Mucosa of stomach (tissue), 1 donor: ENCODE measurements at regions not wholly inside any gene's neighbourhood (a gene's known extent, or its start where the extent isn't known, plus 50 kb on each side); places are given as distances from the start of the nearest gene placed in this dataset.
"Not testable (repeated sequence)": the region's sequence is repeated elsewhere in the genome, so short reads cannot be mapped to it uniquely, and the experiment has no call there.

Experiments
- H3K27me3 ChIP-seq: one replicate; pipeline ENCODE4 v1.7.0; 2013; ENCODE audit warnings: mild to moderate bottlenecking, low read length; ENCODE audit not compliant: control insufficient read depth, insufficient read depth
- H3K36me3 ChIP-seq: one replicate; pipeline ENCODE4 v1.7.0; 2013; ENCODE audit warnings: low read length; ENCODE audit not compliant: control insufficient read depth, insufficient read depth
- H3K4me1 ChIP-seq: one replicate; pipeline ENCODE4 v1.7.0; 2013; ENCODE audit warnings: mild to moderate bottlenecking, low read length; ENCODE audit not compliant: control insufficient read depth, insufficient read depth
- H3K4me3 ChIP-seq: one replicate; pipeline ENCODE4 v1.7.0; 2013; ENCODE audit warnings: low read length
- H3K9ac ChIP-seq: one replicate; pipeline ENCODE4 v1.7.0; 2013; ENCODE audit warnings: mild to moderate bottlenecking, low read length, moderate library complexity
- H3K9me3 ChIP-seq: one replicate; pipeline ENCODE4 v1.7.0; 2013; ENCODE audit warnings: mild to moderate bottlenecking, low read length, moderate library complexity; ENCODE audit not compliant: control insufficient read depth
- donor health status: Pancreatic carcinoma.

DNA sequence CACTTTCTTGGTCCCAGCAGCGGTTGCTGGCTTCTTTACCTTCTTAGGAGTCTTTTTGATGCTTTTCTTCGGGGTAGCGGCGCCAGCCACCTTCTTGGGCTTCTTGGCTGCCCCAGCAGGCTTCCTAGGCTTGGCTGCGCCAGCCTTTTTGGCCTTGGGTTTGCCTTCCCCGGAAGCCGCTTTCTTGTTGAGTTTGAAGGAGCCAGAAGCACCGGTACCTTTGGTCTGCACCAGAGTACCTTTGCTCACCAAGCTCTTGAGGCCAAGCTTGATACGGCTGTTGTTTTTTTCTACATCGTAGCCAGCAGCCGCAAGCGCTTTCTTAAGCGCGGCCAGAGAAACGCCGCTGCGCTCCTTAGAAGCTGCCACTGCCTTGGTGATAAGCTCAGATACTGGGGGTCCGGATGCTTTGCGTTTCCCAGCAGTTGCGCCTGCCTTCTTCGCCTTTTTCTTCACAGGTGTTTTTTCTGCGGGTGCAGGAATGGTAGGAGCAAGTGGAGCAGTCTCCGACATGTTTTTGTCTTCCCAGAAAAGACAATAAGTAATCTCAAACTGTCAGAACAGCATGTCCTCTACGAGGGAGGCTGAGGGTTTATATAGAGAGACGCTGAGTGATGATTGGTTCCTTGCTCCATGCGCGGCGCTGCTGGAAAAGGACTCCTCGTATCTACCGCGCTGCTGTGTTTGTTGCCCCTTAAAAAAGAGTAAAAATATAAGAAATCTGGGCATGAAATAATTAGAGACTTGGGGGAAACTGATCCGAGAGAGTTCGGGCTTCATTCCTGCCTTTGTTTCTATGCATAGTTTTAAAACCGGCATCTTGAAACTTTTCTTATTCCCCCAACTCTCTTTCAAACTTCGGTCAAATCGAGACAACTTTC, 130.3 kb upstream of the BTN3A2 start:
- peaks cover 12% of the 10 kb centered on the region for H3K4me1 ChIP-seq
- peak overlapping the region; percentile 87 for H3K9ac ChIP-seq
- no peaks in the 10 kb centered on the region for H3K36me3 ChIP-seq
- peaks cover 14% of the 10 kb centered on the region for H3K27me3 ChIP-seq
- H3K9me3 ChIP-seq: no peaks in the 10 kb centered on the region
- peak overlapping the region; percentile 73 for H3K4me3 ChIP-seq

DNA sequence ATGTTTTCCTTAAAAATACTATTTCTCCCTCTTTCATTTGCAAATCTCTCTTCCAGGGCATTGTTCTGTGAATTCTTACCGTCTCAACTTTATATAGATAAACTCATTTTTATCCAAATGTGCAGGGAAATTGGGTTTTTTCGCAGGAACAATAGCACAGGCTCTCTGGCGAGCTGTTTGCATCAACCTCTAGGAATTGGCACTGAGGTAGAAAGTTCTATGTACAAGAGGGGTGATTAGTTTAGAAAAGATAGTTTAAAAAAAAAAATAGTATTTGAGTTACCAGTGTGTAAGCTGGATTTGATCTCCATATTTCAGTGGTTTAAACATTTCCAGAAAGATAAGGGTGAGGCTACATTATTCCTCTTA, 129.7 kb upstream of the BTN3A2 start:
- peak overlapping the region; percentile 87 for H3K9ac ChIP-seq
- H3K4me3 ChIP-seq: peak overlapping the region; percentile 73
- no peaks in the 10 kb centered on the region for H3K36me3 ChIP-seq
- H3K27me3 ChIP-seq: peaks cover 14% of the 10 kb centered on the region
- no peaks in the 10 kb centered on the region for H3K9me3 ChIP-seq
- peaks cover 12% of the 10 kb centered on the region for H3K4me1 ChIP-seq

DNA sequence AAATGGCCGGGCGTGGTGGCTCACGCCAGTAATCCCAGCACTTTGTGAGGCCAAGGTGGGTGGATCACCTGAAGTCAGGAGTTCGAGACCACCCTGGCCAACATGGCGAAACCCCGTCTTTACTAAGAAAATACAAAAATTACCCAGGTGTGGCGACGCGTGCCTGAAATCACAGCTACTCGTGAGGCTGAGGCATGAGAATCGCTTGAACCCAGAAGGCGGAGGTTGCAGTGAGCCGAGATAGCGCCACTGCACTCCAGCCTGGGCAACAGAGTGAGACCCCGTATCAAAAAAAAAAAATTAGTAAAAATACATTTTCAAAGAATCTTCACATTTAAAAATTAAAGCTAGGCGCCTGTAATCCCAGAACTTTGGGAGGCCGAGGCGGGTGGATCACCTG, 125.6 kb upstream of the BTN3A2 start:
- H3K9me3 ChIP-seq, H3K9ac ChIP-seq, H3K36me3 ChIP-seq, H3K27me3 ChIP-seq, H3K4me3 ChIP-seq: not testable (repeated sequence)
- peaks cover 18% of the 10 kb centered on the region for H3K4me1 ChIP-seq

DNA sequence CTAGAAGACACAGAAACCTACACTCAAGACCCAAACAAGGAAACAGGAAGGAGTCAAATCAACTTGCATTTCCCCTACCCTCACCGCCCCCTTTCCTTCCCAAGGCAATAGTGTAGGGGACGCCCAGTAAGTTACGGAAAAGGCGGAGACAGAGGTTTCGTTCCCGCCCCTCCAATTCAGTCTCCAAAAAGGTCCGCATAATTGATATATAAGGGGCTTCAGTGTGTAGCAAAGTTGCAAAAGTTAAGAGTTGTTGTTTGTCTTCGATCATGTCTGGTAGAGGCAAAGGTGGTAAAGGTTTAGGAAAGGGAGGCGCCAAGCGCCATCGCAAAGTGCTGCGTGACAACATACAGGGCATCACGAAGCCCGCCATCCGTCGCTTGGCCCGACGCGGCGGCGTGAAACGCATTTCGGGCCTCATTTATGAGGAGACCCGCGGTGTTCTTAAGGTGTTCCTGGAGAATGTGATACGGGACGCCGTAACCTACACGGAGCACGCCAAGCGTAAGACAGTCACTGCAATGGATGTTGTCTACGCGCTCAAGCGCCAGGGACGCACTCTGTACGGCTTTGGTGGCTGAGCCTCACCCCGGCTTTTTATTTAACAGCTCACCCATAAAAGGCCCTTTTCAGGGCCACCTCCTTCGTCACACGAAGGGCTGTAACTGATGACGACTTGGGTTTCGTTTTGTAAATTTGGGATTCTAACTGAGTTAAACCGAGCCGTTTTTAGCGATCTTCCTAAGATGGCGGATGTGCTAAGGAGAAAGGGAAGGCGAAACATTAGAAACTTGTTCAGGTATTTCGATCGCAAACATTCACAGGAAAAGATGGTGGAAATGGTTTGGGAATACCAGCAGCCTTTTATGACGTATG, 124.6 kb upstream of the BTN3A2 start:
- H3K4me3 ChIP-seq: peak overlapping the region; percentile 21
- no peaks in the 10 kb centered on the region for H3K9me3 ChIP-seq
- no peaks in the 10 kb centered on the region for H3K27me3 ChIP-seq
- H3K9ac ChIP-seq: peak overlapping the region; percentile 73
- no peaks in the 10 kb centered on the region for H3K36me3 ChIP-seq
- peaks cover 17% of the 10 kb centered on the region for H3K4me1 ChIP-seq

DNA sequence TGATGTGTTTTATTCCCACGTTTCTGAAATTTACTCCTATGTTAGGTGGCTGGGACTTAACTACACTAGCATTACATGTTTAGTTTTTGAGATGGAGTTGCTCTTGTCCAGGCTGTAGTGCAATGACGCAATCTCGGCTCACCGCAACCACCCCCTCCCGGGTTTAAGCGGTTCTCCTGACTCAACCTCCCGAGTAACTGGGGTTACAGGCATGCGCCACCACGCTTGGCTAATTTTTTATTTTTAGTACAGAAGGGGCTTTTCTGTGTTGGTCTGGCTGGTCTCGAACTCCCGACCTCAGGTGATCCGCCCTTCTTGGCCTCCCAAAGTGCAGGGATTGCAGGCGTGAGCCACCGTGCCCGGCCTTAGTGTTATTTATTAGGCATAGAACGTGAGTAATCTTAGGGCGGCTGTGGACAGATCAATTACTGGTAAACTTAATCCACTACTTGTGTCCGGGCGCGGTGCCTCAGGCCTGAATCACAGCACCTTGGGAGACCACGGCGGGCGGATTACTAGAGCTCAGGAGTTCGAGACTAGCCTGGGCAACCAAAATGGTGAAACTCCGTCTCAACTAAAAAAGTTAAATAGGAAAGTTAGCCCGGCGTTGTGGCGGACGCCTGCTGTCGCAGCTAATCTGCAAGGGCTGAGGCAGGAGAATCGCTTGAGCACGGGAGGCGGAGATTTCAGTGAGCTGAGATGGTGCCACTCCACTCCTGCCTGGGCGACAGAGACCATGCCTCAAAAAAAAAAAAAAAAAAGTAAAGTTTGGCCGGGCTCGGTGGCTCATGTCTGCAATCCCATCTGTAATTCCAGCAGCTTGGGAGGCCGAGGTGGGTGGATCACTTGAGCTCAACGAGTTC, 123.7 kb upstream of the BTN3A2 start:
- Histone ChIP-seq H3K4me3 (peak overlapping the region; percentile 21), H3K36me3 (no peaks in the 10 kb centered on the region), H3K27me3 (no peaks in the 10 kb centered on the region), H3K4me1 (peaks cover 17% of the 10 kb centered on the region), H3K9me3 (no peaks in the 10 kb centered on the region), H3K9ac (peak overlapping the region; percentile 73)

DNA sequence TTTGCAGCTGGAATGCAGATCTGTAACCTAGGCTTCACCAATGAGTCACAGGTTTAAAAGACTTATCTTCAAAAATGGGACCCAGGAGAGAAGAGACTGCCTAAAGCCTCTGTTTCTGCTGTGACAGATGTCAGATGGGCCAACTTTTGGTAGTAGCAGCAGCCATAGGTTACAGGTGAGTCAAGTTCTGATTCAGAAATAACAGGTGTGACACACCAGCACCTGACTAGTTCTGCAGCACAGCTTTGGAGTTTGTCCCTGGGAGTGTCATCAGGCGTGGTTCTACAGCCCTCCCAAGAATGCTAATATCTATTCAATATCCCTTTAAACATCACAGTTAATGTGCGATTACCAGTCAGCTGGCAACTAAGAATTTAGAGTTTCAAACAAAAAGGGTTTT, 121.9 kb upstream of the BTN3A2 start:
- no peak overlapping the region for H3K9ac ChIP-seq
- H3K36me3 ChIP-seq: no peaks in the 10 kb centered on the region
- peaks cover 17% of the 10 kb centered on the region for H3K4me1 ChIP-seq
- no peak overlapping the region for H3K4me3 ChIP-seq
- H3K9me3 ChIP-seq: no peaks in the 10 kb centered on the region
- no peaks in the 10 kb centered on the region for H3K27me3 ChIP-seq

DNA sequence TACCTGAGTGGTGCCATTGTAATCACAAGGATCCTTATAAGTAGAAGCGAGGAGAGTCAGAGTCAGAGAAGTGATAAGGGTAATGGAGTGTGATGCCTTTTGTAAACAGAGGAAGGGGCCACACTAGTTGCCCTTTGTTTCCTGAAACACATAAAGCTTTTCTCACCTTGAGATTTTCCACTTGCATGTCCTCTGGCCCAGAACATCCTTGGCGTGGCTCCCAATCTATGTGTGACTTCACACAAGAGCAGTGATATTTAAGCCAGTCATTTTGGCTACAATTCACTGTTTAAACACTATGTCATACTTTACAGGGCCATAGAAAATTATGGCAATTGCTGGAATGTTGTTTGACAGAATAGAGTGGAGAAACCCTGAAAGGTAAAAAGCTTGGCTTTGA, 121.2 kb upstream of the BTN3A2 start:
- Histone ChIP-seq H3K4me3 (no peak overlapping the region), H3K27me3 (no peaks in the 10 kb centered on the region), H3K36me3 (no peaks in the 10 kb centered on the region), H3K9ac (no peak overlapping the region), H3K4me1 (peaks cover 17% of the 10 kb centered on the region), H3K9me3 (no peaks in the 10 kb centered on the region)

DNA sequence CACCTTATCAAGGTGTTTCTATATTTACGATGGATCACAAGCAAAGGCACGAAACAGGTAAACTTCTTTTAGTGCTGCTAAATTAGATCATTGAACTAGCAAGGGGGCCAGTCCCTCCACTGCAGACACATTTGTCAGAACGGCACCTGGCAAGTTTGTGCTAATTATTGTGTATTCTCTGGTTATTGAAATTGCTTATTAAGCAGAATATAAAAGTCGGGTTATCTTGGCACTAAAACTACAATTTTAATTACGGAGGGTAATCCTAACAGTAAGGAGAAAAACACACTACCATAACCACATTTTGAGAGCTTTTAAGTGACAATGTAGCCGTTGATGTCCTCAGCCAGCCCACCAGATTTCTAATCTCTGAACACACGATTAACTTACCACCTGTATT, 118.9 kb upstream of the BTN3A2 start:
- no peak overlapping the region for H3K9ac ChIP-seq
- H3K27me3 ChIP-seq: no peaks in the 10 kb centered on the region

DNA sequence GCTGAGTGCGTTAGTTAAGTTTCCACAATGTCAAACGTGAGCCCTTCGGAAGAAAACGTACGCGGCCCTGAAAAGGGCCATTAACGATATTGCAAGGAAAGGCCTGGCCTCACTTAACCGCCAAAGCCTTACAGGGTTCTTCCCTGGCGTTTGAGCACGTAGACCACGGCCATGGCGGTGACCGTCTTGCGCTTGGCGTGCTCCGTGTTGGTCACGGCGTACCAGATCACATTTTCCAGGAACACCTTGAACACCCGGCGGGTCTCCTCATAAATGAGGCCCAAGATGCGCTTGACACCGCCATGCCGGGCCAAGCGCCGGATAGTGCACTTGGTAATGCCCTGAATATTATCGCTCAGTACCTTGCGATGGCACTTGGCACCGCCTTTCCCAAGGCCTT, 118.4 kb upstream of the BTN3A2 start:
- no peaks in the 10 kb centered on the region for H3K36me3 ChIP-seq
- no peaks in the 10 kb centered on the region for H3K9me3 ChIP-seq
- H3K4me1 ChIP-seq: peaks cover 11% of the 10 kb centered on the region
- no peak overlapping the region for H3K9ac ChIP-seq
- peaks cover 4% of the 10 kb centered on the region for H3K27me3 ChIP-seq
- no peak overlapping the region for H3K4me3 ChIP-seq

More for the DNA sequence above, 118.9 kb upstream of the BTN3A2 start:
- Histone ChIP-seq H3K36me3 (no peaks in the 10 kb centered on the region), H3K4me1 (peaks cover 15% of the 10 kb centered on the region), H3K4me3 (no peak overlapping the region), H3K9me3 (no peaks in the 10 kb centered on the region)

DNA sequence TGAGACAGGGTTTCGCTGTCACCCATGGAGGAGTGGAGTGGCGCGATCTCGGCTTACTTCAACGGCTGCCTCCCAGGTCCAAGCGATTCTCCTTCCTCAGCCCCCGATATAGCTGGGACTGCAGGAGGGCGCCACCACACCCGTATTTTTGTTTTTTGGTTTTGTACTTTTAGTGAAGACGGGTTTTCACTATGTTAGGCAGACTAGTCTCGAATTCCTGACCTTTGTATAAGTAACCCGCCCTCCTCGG, 115.4 kb upstream of the BTN3A2 start:
- peak overlapping the region; percentile 78 for H3K9ac ChIP-seq
- H3K4me3 ChIP-seq: peak overlapping the region; percentile 67

DNA sequence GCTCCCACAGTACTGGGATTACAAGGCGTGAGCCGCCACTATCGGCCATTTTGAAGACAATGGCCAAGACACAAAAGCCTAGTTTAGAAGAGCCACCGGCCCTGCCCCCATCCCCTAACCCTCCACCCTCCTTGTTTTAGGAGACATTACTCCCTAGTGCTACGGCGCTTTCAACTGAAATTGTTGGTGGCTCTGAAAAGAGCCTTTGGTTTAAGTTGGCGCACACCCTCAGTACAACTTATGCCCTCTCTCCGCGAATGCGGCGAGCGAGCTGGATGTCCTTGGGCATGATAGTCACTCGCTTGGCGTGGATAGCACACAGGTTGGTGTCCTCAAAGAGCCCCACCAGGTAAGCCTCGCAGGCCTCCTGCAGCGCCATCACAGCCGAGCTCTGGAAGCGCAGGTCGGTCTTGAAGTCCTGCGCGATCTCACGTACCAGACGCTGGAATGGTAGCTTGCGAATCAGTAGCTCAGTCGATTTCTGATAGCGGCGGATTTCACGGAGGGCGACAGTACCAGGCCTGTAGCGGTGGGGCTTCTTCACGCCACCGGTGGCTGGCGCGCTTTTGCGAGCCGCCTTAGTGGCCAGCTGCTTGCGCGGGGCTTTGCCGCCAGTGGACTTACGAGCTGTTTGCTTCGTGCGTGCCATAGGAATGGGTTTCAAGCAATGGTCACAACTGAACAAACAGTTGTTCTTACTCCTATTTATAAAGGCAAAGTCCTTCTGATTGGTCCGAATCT, 114.9 kb upstream of the BTN3A2 start:
- Histone ChIP-seq H3K27me3 (peaks cover 7% of the 10 kb centered on the region), H3K9ac (peak overlapping the region; percentile 78), H3K4me1 (no peaks in the 10 kb centered on the region), H3K4me3 (peak overlapping the region; percentile 67), H3K36me3 (no peaks in the 10 kb centered on the region), H3K9me3 (no peaks in the 10 kb centered on the region)

More for the DNA sequence above, 115.4 kb upstream of the BTN3A2 start:
- H3K9me3 ChIP-seq: no peaks in the 10 kb centered on the region
- peaks cover 7% of the 10 kb centered on the region for H3K27me3 ChIP-seq
- H3K36me3 ChIP-seq: no peaks in the 10 kb centered on the region
- H3K4me1 ChIP-seq: no peaks in the 10 kb centered on the region
